ENCODE measurements at regions not wholly inside any gene's neighbourhood (a gene's known extent, or its start where the extent isn't known, plus 50 kb on each side); places are given as distances from the start of the nearest gene placed in this dataset.

DNA sequence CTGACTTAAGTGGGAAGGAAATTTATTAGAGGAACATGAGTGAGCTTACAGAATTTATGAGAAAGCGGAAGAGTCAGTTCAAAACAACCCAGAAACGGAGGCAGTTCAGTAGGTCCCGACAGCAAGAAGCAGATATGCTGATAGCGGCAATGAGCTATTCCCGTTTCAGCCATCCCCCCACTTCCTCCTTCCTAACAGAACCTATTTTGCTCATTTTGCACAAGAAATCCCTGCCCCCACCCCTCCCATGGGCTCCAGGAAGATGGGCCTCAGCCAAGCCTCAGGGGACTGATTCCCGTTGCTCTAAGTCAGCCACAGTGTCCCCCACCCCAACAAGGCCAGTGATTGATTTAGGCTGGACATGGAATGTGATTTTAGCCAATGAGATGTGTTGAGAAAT lies 157.5 kb downstream of the CEBPB start:
- no peak for TF ChIP-seq CTCF (conservative IDR thresholded peaks at IDR 0.05)
- no peak for TF ChIP-seq ZFX (IDR thresholded peaks at IDR 0.05)
